Panc1 (cell line): ENCODE measurements at regions not wholly inside any gene's neighbourhood (a gene's known extent, or its start where the extent isn't known, plus 50 kb on each side); places are given as distances from the start of the nearest gene placed in this dataset.

Experiments used
- ATAC-seq: fragments of 200-7000 bp; cut with Tn5 transposase; 2 replicates; pipeline ENCODE4 v1.9.1; 2020; ENCODE audit warnings: mild to moderate bottlenecking, moderate library complexity
- BruUV-seq: library from RNA; stranded (reverse); fragments of 400-500 nt; replicated peaks from 2 replicates; lab custom pipeline; 2021; lab: Mats Ljungman, UMichigan
- CTCF ChIA-PET: fragments of 300-600 bp; sonication (Branson Sonifier 250); formaldehyde crosslinking; loops from one replicate; lab custom pipeline; 2022; ENCODE audit warnings: antibody characterized with exemption; lab: Charles Lee
- POLR2A ChIA-PET: fragments of 300-600 bp; sonication (Branson Sonifier 250); formaldehyde crosslinking; loops from one replicate; lab custom pipeline; 2022; ENCODE audit warnings: antibody characterized with exemption; lab: Charles Lee
- DNase-seq: peaks from one replicate; pipeline ENCODE4 v3.0.0-alpha.2; 2010; ENCODE audit warnings: low read depth, low spot score
- H3K27ac ChIP-seq: 2 replicates; pipeline ENCODE4 v1.5.1; 2011; ENCODE audit warnings: mild to moderate bottlenecking, low read length, inconsistent platforms
- H3K27me3 ChIP-seq: fragments of 200-500 bp; sonication (Bioruptor generic); 2 replicates; pipeline ENCODE4 v1.6.0; 2014; ENCODE audit warnings: low read length, inconsistent platforms; ENCODE audit not compliant: control insufficient read depth, insufficient read depth
- H3K36me3 ChIP-seq: fragments of 200-500 bp; sonication (Bioruptor generic); 2 replicates; pipeline ENCODE4 v1.5.1; 2014; ENCODE audit warnings: inconsistent platforms, mild to moderate bottlenecking, low read length, moderate library complexity; ENCODE audit not compliant: control insufficient read depth, insufficient read depth
- H3K4me1 ChIP-seq: 2 replicates; pipeline ENCODE4 v1.5.1; 2011; ENCODE audit warnings: inconsistent platforms, mild to moderate bottlenecking, low read length, moderate library complexity; ENCODE audit not compliant: control insufficient read depth, insufficient read depth
- H3K4me3 ChIP-seq, 2 experiments: 2 replicates each; pipeline ENCODE4 v1.5.1; 2011 to 2012; ENCODE audit warnings: low read depth in 2 of 2, low read length in 2 of 2, mild to moderate bottlenecking in 2 of 2, inconsistent platforms in 1 of 2, moderate library complexity in 1 of 2
- H3K9me3 ChIP-seq: fragments of 200-500 bp; sonication (Bioruptor generic); 2 replicates; pipeline ENCODE4 v1.5.1; 2014; ENCODE audit warnings: low read depth, mild to moderate bottlenecking, inconsistent platforms, low read length, moderate library complexity; ENCODE audit not compliant: control insufficient read depth, insufficient read depth
- POLR2AphosphoS5 ChIP-seq: IDR thresholded peaks from 2 replicates; pipeline ENCODE4 v1.6.1; 2012; ENCODE audit warnings: mild to moderate bottlenecking, low read depth, low read length, moderate library complexity
- REST ChIP-seq, 2 experiments: IDR thresholded peaks; 2 replicates each; pipeline ENCODE4 v1.6.1; 2011 to 2012; ENCODE audit warnings: low read depth in 2 of 2, control low read depth in 1 of 2, low read length in 1 of 2, mild to moderate bottlenecking in 1 of 2, moderate library complexity in 1 of 2; ENCODE audit not compliant: insufficient read depth in 1 of 2
- SIN3A ChIP-seq: IDR thresholded peaks from 2 replicates; pipeline ENCODE4 v1.6.1; 2012; ENCODE audit warnings: low read depth, mild to moderate bottlenecking, low read length, moderate library complexity, borderline replicate concordance; ENCODE audit not compliant: insufficient read depth
- TCF7L2 ChIP-seq: IDR thresholded peaks from 2 replicates; pipeline ENCODE4 v1.6.1; 2011; ENCODE audit warnings: mild to moderate bottlenecking, low read depth, low read length, inconsistent platforms
- in situ Hi-C: cut with HindIII; loops from 2 replicates; pipeline ENCODE4 v1.10.0; 2016; ENCODE audit warnings: low sequenced_read_pairs, low pct_unique_long_range_greater_than_20kb
- intact Hi-C: fragments of 100-400 bp; cut with micrococcal nuclease; formaldehyde crosslinking; loops from one replicate; pipeline ENCODE4 v1.10.0; 2022; ENCODE audit not compliant: unreplicated experiment
- TF ChIP-seq, protein P1 (sequence below): fragments of 450-650 bp; IDR thresholded peaks from 2 replicates; pipeline ENCODE4 v1.5.1; 2017; ENCODE audit warnings: mild to moderate bottlenecking

- Histone ChIP-seq H3K4me1 (no peaks in the 10 kb centered on the region), H3K27me3 (no peaks in the 10 kb centered on the region), H3K4me3 (no peak overlapping the region), H3K27ac (no peak overlapping the region), H3K36me3 (no peaks in the 10 kb centered on the region), H3K9me3 (no peaks in the 10 kb centered on the region)
- CTCF ChIA-PET = no interaction called here
- BruUV-seq = no TSS peak
- no peak for DNase-seq
- in situ Hi-C loops (no loop called here), intact Hi-C loops (no loop called here)
- ATAC-seq = no peak
- TF ChIP-seq, protein P1, sequence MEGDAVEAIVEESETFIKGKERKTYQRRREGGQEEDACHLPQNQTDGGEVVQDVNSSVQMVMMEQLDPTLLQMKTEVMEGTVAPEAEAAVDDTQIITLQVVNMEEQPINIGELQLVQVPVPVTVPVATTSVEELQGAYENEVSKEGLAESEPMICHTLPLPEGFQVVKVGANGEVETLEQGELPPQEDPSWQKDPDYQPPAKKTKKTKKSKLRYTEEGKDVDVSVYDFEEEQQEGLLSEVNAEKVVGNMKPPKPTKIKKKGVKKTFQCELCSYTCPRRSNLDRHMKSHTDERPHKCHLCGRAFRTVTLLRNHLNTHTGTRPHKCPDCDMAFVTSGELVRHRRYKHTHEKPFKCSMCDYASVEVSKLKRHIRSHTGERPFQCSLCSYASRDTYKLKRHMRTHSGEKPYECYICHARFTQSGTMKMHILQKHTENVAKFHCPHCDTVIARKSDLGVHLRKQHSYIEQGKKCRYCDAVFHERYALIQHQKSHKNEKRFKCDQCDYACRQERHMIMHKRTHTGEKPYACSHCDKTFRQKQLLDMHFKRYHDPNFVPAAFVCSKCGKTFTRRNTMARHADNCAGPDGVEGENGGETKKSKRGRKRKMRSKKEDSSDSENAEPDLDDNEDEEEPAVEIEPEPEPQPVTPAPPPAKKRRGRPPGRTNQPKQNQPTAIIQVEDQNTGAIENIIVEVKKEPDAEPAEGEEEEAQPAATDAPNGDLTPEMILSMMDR = no peak
- TF ChIP-seq SIN3A (no peak), TCF7L2 (no peak), POLR2AphosphoS5 (no peak), REST (IDR thresholded peaks at IDR 0.05; ENCODE audit: insufficient read depth in 1 of 2, low read depth in 2 of 2, low read length in 1 of 2) (no peak)
- POLR2A ChIA-PET = no interaction called here
Observed at GRCh38 chr10:7505196-7505595, 94.4 kb upstream of the SFMBT2 start.

GRCh38 chr10:7503190-7503589 lies 92.4 kb upstream of the SFMBT2 start:
- in situ Hi-C loops = no loop called here
- CTCF ChIA-PET = no interaction called here
- no peaks in the 10 kb centered on the region for H3K4me1 ChIP-seq

More at GRCh38 chr10:7503190-7503589, 92.4 kb upstream of the SFMBT2 start:
- no TSS peak for BruUV-seq
- POLR2A ChIA-PET = no interaction called here
- no peak overlapping the region for H3K4me3 ChIP-seq
- H3K27ac ChIP-seq = no peak overlapping the region
- DNase-seq (no peak), ATAC-seq (no peak)
- intact Hi-C loops = no loop called here
- no peaks in the 10 kb centered on the region for H3K27me3 ChIP-seq
- H3K36me3 ChIP-seq = no peaks in the 10 kb centered on the region
- H3K9me3 ChIP-seq = no peaks in the 10 kb centered on the region
- TF ChIP-seq, protein P1 = no peak
